OCI-LY7 (cell line): ENCODE measurements at regions not wholly inside any gene's neighbourhood (a gene's known extent, or its start where the extent isn't known, plus 50 kb on each side); places are given as distances from the start of the nearest gene placed in this dataset.
"Not testable (repeated sequence)": the region's sequence is repeated elsewhere in the genome, so short reads cannot be mapped to it uniquely, and the experiment has no call there.

Source experiments
- BruUV-seq: library from RNA; stranded (reverse); fragments of 400-500 nt; replicated peaks from 2 replicates; lab custom pipeline; 2021; lab: Mats Ljungman, UMichigan
- CTCF ChIA-PET: fragments of 300-600 bp; sonication (Branson Sonifier 250); formaldehyde crosslinking; loops from one replicate; lab custom pipeline; 2022; ENCODE audit warnings: antibody characterized with exemption; ENCODE audit not compliant: unreplicated experiment; lab: Charles Lee
- POLR2A ChIA-PET: fragments of 300-600 bp; sonication (Branson Sonifier 250); formaldehyde crosslinking; loops from one replicate; lab custom pipeline; 2022; ENCODE audit warnings: antibody characterized with exemption; lab: Charles Lee
- DNase-seq: peaks from one replicate; pipeline ENCODE4 v3.0.0-alpha.2; 2015; ENCODE audit warnings: low spot score
- H2AFZ ChIP-seq: fragments of 200-600 bp; sonication (generic), shearing (Covaris generic); 2 replicates; pipeline ENCODE4 v1.6.1; 2014; ENCODE audit warnings: mild to moderate bottlenecking, antibody characterized with exemption, low read length, moderate library complexity
- H3K27ac ChIP-seq: fragments of 200-600 bp; sonication (generic); 2 replicates; pipeline ENCODE4 v1.5.1; 2014; ENCODE audit warnings: mixed run types, low read depth, mild to moderate bottlenecking, moderate library complexity, low read length, inconsistent platforms; ENCODE audit not compliant: poor library complexity, severe bottlenecking
- H3K36me3 ChIP-seq: fragments of 200-600 bp; sonication (generic); 2 replicates; pipeline ENCODE4 v1.6.1; 2014; ENCODE audit warnings: mild to moderate bottlenecking, antibody characterized with exemption, low read length, moderate library complexity, mixed read lengths; ENCODE audit not compliant: insufficient read depth
- H3K4me1 ChIP-seq: fragments of 200-600 bp; sonication (generic); 2 replicates; pipeline ENCODE4 v1.5.1; 2014; ENCODE audit warnings: mild to moderate bottlenecking, low read length; ENCODE audit not compliant: insufficient read depth, poor library complexity, severe bottlenecking
- H3K4me2 ChIP-seq: fragments of 200-600 bp; sonication (generic); 2 replicates; pipeline ENCODE4 v1.6.1; 2014; ENCODE audit warnings: mild to moderate bottlenecking, low read length
- H3K4me3 ChIP-seq: fragments of 200-600 bp; sonication (generic); 2 replicates; pipeline ENCODE4 v1.5.1; 2014; ENCODE audit warnings: mild to moderate bottlenecking, low read depth, low read length; ENCODE audit not compliant: poor library complexity, severe bottlenecking
- H3K79me2 ChIP-seq: fragments of 200-600 bp; sonication (generic); 2 replicates; pipeline ENCODE4 v1.6.1; 2016; ENCODE audit warnings: low read depth, mild to moderate bottlenecking, low read length, moderate library complexity, mixed read lengths; ENCODE audit not compliant: insufficient read depth
- H3K9me2 ChIP-seq: fragments of 200-600 bp; sonication (generic); 2 replicates; pipeline ENCODE4 v1.6.1; 2016; ENCODE audit warnings: mild to moderate bottlenecking, low read length, mixed read lengths; ENCODE audit not compliant: insufficient read depth
- H3K9me3 ChIP-seq: fragments of 200-600 bp; sonication (generic); 2 replicates; pipeline ENCODE4 v1.6.1; 2014; ENCODE audit warnings: mild to moderate bottlenecking, mixed run types, low read length, mixed read lengths
- H4K20me1 ChIP-seq: fragments of 200-600 bp; sonication (generic); 2 replicates; pipeline ENCODE4 v1.6.1; 2014; ENCODE audit warnings: mild to moderate bottlenecking, antibody characterized with exemption, low read length, moderate library complexity, mixed read lengths; ENCODE audit not compliant: insufficient read depth
- EZH2phosphoT487 ChIP-seq: fragments of 200-600 bp; sonication (generic); IDR thresholded peaks from 2 replicates; pipeline ENCODE4 v1.6.1; 2018; ENCODE audit warnings: low read depth, borderline replicate concordance, mild to moderate bottlenecking, mixed run types, antibody characterized with exemption, low read length, moderate library complexity, mixed read lengths
- intact Hi-C: fragments of 100-400 bp; cut with micrococcal nuclease; formaldehyde crosslinking; loops from one replicate; pipeline ENCODE4 v1.10.0; 2022; ENCODE audit not compliant: unreplicated experiment
- TF ChIP-seq, protein P1 (sequence below): fragments of 200-600 bp; sonication (generic); conservative IDR thresholded peaks from 2 replicates; pipeline ENCODE4 v1.5.1; 2014; ENCODE audit warnings: mild to moderate bottlenecking, antibody characterized with exemption, low read length, moderate library complexity, mixed read lengths

- Histone ChIP-seq H3K79me2 (no peaks in the 10 kb centered on the region), H3K4me3 (no peak overlapping the region), H3K27ac (no peak overlapping the region), H3K9me3 (no peaks in the 10 kb centered on the region), H3K9me2 (no peaks in the 10 kb centered on the region), H4K20me1 (no peaks in the 10 kb centered on the region), H3K4me1 (no peaks in the 10 kb centered on the region), H3K4me2 (no peak overlapping the region), H2AFZ (no peak overlapping the region), H3K36me3 (no peaks in the 10 kb centered on the region; the same call in 1 of the 2 replicates)
- BruUV-seq = no TSS peak
- CTCF ChIA-PET = no interaction called here
- no peak for DNase-seq
- TF ChIP-seq EZH2phosphoT487 = no peak
- TF ChIP-seq, protein P1, sequence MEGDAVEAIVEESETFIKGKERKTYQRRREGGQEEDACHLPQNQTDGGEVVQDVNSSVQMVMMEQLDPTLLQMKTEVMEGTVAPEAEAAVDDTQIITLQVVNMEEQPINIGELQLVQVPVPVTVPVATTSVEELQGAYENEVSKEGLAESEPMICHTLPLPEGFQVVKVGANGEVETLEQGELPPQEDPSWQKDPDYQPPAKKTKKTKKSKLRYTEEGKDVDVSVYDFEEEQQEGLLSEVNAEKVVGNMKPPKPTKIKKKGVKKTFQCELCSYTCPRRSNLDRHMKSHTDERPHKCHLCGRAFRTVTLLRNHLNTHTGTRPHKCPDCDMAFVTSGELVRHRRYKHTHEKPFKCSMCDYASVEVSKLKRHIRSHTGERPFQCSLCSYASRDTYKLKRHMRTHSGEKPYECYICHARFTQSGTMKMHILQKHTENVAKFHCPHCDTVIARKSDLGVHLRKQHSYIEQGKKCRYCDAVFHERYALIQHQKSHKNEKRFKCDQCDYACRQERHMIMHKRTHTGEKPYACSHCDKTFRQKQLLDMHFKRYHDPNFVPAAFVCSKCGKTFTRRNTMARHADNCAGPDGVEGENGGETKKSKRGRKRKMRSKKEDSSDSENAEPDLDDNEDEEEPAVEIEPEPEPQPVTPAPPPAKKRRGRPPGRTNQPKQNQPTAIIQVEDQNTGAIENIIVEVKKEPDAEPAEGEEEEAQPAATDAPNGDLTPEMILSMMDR = no peak
- intact Hi-C loops = no loop called here
- POLR2A ChIA-PET = interaction anchor here (1.6 kb wide), 1 partner anchor 10 kb away, joined by 4 read pairs; no protein-coding TSS in a partner anchor
Measured at GRCh38 chr13:21308906-21309305, 132.4 kb downstream of the MRPL57 start.

GRCh38 chr13:21309542-21310172 lies 133.2 kb downstream of the MRPL57 start:
- ChIA-PET CTCF (no interaction called here), POLR2A (interaction anchor here (1.6 kb wide), 1 partner anchor 11 kb away, joined by 4 read pairs; no protein-coding TSS in a partner anchor)
- Histone ChIP-seq H3K4me3 (no peak overlapping the region), H3K36me3 (no peaks in the 10 kb centered on the region), H4K20me1 (no peaks in the 10 kb centered on the region), H2AFZ (no peak overlapping the region), H3K4me2 (no peak overlapping the region), H3K4me1 (no peaks in the 10 kb centered on the region), H3K9me3 (no peaks in the 10 kb centered on the region), H3K27ac (no peak overlapping the region), H3K9me2 (no peaks in the 10 kb centered on the region), H3K79me2 (no peaks in the 10 kb centered on the region)
- no TSS peak for BruUV-seq
- intact Hi-C loops = no loop called here
- no peak for TF ChIP-seq EZH2phosphoT487
- TF ChIP-seq, protein P1 = no peak
- no peak for DNase-seq

DNA sequence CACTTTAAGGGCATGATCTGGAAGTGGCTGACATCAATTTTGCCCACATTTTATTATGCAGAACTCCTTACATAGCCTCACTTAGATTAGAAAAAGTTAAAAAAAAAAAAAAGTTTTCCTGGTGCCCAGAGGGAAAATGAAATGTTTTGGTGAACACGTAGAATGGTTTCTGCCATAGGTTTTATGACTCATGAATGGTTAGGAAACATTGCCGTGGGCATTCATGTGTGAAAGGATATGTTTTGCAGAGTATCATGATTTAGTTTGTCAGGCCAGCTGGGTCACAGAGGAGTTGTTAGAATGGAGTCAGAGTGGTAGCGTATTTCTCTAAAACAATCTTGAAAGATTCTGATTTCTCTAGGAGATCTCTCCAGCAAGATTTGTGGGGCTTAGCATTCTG lies 133.8 kb downstream of the MRPL57 start:
- Histone ChIP-seq H3K27ac (no peak overlapping the region), H3K4me2 (no peak overlapping the region), H3K9me2 (no peaks in the 10 kb centered on the region)

GRCh38 chr13:21314976-21315375 lies 138.5 kb downstream of the MRPL57 start:
- H3K9me2 ChIP-seq, H3K4me2 ChIP-seq, BruUV-seq, H3K27ac ChIP-seq, H3K79me2 ChIP-seq, DNase-seq, H2AFZ ChIP-seq, H4K20me1 ChIP-seq, H3K36me3 ChIP-seq, intact Hi-C loops, H3K4me3 ChIP-seq, H3K4me1 ChIP-seq, CTCF ChIA-PET, H3K9me3 ChIP-seq: not testable (repeated sequence)
- POLR2A ChIA-PET = interaction anchor here (0.6 kb wide), 1 partner anchor 77 kb away, joined by 3 read pairs; no protein-coding TSS in a partner anchor

More for the DNA sequence above, 133.8 kb downstream of the MRPL57 start:
- H3K36me3 ChIP-seq = no peaks in the 10 kb centered on the region
- intact Hi-C loops = no loop called here
- H3K4me1 ChIP-seq = no peaks in the 10 kb centered on the region
- POLR2A ChIA-PET = interaction anchor here (1.6 kb wide), 1 partner anchor 11 kb away, joined by 4 read pairs; no protein-coding TSS in a partner anchor
- no peaks in the 10 kb centered on the region for H3K9me3 ChIP-seq
- H3K4me3 ChIP-seq = no peak overlapping the region
- H3K79me2 ChIP-seq = no peaks in the 10 kb centered on the region
- no peaks in the 10 kb centered on the region for H4K20me1 ChIP-seq
- no peak for TF ChIP-seq EZH2phosphoT487
- TF ChIP-seq, protein P1 = no peak
- CTCF ChIA-PET = no interaction called here
- no TSS peak for BruUV-seq
- no peak overlapping the region for H2AFZ ChIP-seq
- DNase-seq = no peak
